Peyer's patch (tissue), 4 donors: ENCODE measurements at regions not wholly inside any gene's neighbourhood (a gene's known extent, or its start where the extent isn't known, plus 50 kb on each side); places are given as distances from the start of the nearest gene placed in this dataset.

Experiments
- CTCF ChIP-seq, 6 experiments: fragments of 450-650 bp in 4 of 6; fragments of 200-600 bp in 2 of 6; sonication (generic) in 1 of 6; IDR thresholded peaks; one replicate each; pipeline ENCODE4 v1.5.1; 2017 to 2019; ENCODE audit warnings: antibody characterized with exemption in 6 of 6, mild to moderate bottlenecking in 3 of 6, moderate library complexity in 1 of 6
- POLR2A ChIP-seq, 2 donors: fragments of 450-650 bp; IDR thresholded peaks; one replicate each; pipeline ENCODE4 v1.5.1; 2017; ENCODE audit warnings: antibody characterized with exemption in 2 of 2, mild to moderate bottlenecking in 2 of 2, moderate library complexity in 2 of 2

GRCh38 chr13:82698941-82699340, 1183.3 kb downstream of the SLITRK1 start:
- TF ChIP-seq POLR2A (IDR thresholded peaks at IDR 0.05) (no peak), CTCF (IDR thresholded peaks at IDR 0.05) (no peak)
